Keratinocyte (primary cell): ENCODE measurements at regions not wholly inside any gene's neighbourhood (a gene's known extent, or its start where the extent isn't known, plus 50 kb on each side); places are given as distances from the start of the nearest gene placed in this dataset.

Source experiments
- DNase-seq: peaks from one replicate; pipeline ENCODE4 v3.0.0-alpha.2; 2011; ENCODE audit warnings: low read depth, missing footprints, low spot score
- FAIRE-seq: peaks from 2 replicates; lab custom pipeline; 2011; peaks lifted over from hg19 to GRCh38; lab: Jason Lieb, UNC
- H2AFZ ChIP-seq: 2 replicates; pipeline ENCODE4 v1.6.0; 2012; ENCODE audit warnings: low read length, control low read depth, inconsistent platforms; ENCODE audit not compliant: control insufficient read depth
- H3K27ac ChIP-seq: 2 replicates; pipeline ENCODE4 v1.5.1; 2011; ENCODE audit warnings: low read length; ENCODE audit not compliant: control insufficient read depth, insufficient read depth
- H3K27me3 ChIP-seq: 3 replicates; pipeline ENCODE4 v1.6.0; 2011; ENCODE audit warnings: low read length; ENCODE audit not compliant: control insufficient read depth, insufficient read depth; ENCODE audit errors: extremely low read depth
- H3K36me3 ChIP-seq, 2 experiments: 2 replicates in 1 of 2; 3 replicates in 1 of 2; pipeline ENCODE4 v1.5.1; 2011; ENCODE audit warnings: low read length in 2 of 2, mild to moderate bottlenecking in 1 of 2; ENCODE audit not compliant: control insufficient read depth in 2 of 2, insufficient read depth in 2 of 2; ENCODE audit errors: extremely low read depth in 1 of 2
- H3K4me1 ChIP-seq: 3 replicates; pipeline ENCODE4 v1.5.1; 2011; ENCODE audit warnings: low read length; ENCODE audit not compliant: control insufficient read depth, insufficient read depth; ENCODE audit errors: extremely low read depth
- H3K4me2 ChIP-seq: 3 replicates; pipeline ENCODE4 v1.6.0; 2011; ENCODE audit warnings: low read depth, low read length; ENCODE audit not compliant: control insufficient read depth, insufficient read depth; ENCODE audit errors: extremely low read depth
- H3K4me3 ChIP-seq, 3 experiments: fragments of 200-600 bp in 1 of 3; sonication (generic) in 1 of 3; 2 replicates in 2 of 3; 3 replicates in 1 of 3; pipeline ENCODE4 v1.5.1; 2011 to 2016; ENCODE audit warnings: low read length in 3 of 3, mild to moderate bottlenecking in 3 of 3, control low read depth in 2 of 3, inconsistent platforms in 1 of 3, low read depth in 1 of 3, mixed read lengths in 1 of 3, mixed run types in 1 of 3, moderate library complexity in 1 of 3; ENCODE audit not compliant: control insufficient read depth in 2 of 3, insufficient read depth in 2 of 3; ENCODE audit errors: extremely low read depth in 1 of 3
- H3K79me2 ChIP-seq: 2 replicates; pipeline ENCODE4 v1.6.0; 2012; ENCODE audit warnings: low read length; ENCODE audit not compliant: control insufficient read depth, insufficient read depth
- H3K9ac ChIP-seq: 3 replicates; pipeline ENCODE4 v1.6.0; 2011; ENCODE audit warnings: low read length; ENCODE audit not compliant: control insufficient read depth, insufficient read depth; ENCODE audit errors: extremely low read depth
- H3K9me1 ChIP-seq: 3 replicates; pipeline ENCODE4 v1.6.0; 2011; ENCODE audit warnings: low read length; ENCODE audit not compliant: control insufficient read depth, insufficient read depth; ENCODE audit errors: extremely low read depth
- H3K9me3 ChIP-seq: 2 replicates; pipeline ENCODE4 v1.5.1; 2012; ENCODE audit warnings: low read depth, low read length; ENCODE audit not compliant: control insufficient read depth
- H4K20me1 ChIP-seq: 3 replicates; pipeline ENCODE4 v1.6.0; 2011; ENCODE audit warnings: low read length; ENCODE audit not compliant: control insufficient read depth, insufficient read depth; ENCODE audit errors: extremely low read depth
- CTCF ChIP-seq, 3 experiments: IDR thresholded peaks in 1 of 3; conservative IDR thresholded peaks in 1 of 3; optimal IDR thresholded peaks in 1 of 3; 2 replicates in 2 of 3; 3 replicates in 1 of 3; pipeline versions ENCODE3 to v1.5.1; 2011; ENCODE audit warnings: low read length in 3 of 3, mild to moderate bottlenecking in 3 of 3, moderate library complexity in 2 of 3, control low read depth in 1 of 3, inconsistent platforms in 1 of 3; ENCODE audit not compliant: insufficient read depth in 2 of 3; ENCODE audit errors: extremely low read depth in 1 of 3
- EZH2 ChIP-seq: IDR thresholded peaks from one replicate; pipeline ENCODE4 v1.6.1; 2012; ENCODE audit warnings: inconsistent platforms, mild to moderate bottlenecking, low read length, moderate library complexity
- dilution Hi-C: fragments of 300-500 bp; cut with MboI; formaldehyde crosslinking; loops from one replicate; pipeline ENCODE4 v1.7.0; 2020; ENCODE audit warnings: low sequenced_read_pairs; ENCODE audit not compliant: extremely low pct_ligation_motif_present

GRCh38 chr13:54879036-54879435 lies 1850.4 kb downstream of the OLFM4 start:
- Histone ChIP-seq H3K9me1 (no peaks in the 10 kb centered on the region), H2AFZ (no peak overlapping the region), H3K4me1 (no peaks in the 10 kb centered on the region), H3K4me2 (no peak overlapping the region), H3K4me3 (no peak overlapping the region), H3K36me3 (no peaks in the 10 kb centered on the region), H3K27ac (no peak overlapping the region), H3K9me3 (no peaks in the 10 kb centered on the region), H3K79me2 (no peaks in the 10 kb centered on the region), H4K20me1 (no peaks in the 10 kb centered on the region), H3K9ac (no peak overlapping the region), H3K27me3 (no peaks in the 10 kb centered on the region)
- dilution Hi-C loops, result no loop called here
- DNase-seq, result no peak
- no peak for FAIRE-seq
- TF ChIP-seq CTCF (optimal IDR thresholded peaks at IDR 0.05 in 1 of 3, IDR thresholded peaks at IDR 0.05 in 1 of 3, conservative IDR thresholded peaks at IDR 0.05 in 1 of 3; ENCODE audit: extremely low read depth in 1 of 3, insufficient read depth in 2 of 3, low read length in 3 of 3), result no peak
- no peak for TF ChIP-seq EZH2

- TF ChIP-seq CTCF (optimal IDR thresholded peaks at IDR 0.05 in 1 of 3, IDR thresholded peaks at IDR 0.05 in 1 of 3, conservative IDR thresholded peaks at IDR 0.05 in 1 of 3; ENCODE audit: extremely low read depth in 1 of 3, insufficient read depth in 2 of 3, low read length in 3 of 3), result no peak
- no peak for TF ChIP-seq EZH2
- no peak for FAIRE-seq
- Histone ChIP-seq H3K9ac (no peak overlapping the region), H3K4me1 (no peaks in the 10 kb centered on the region), H3K27ac (no peak overlapping the region), H3K9me3 (no peaks in the 10 kb centered on the region), H3K79me2 (no peaks in the 10 kb centered on the region), H4K20me1 (no peaks in the 10 kb centered on the region), H3K36me3 (no peaks in the 10 kb centered on the region), H3K9me1 (no peaks in the 10 kb centered on the region), H3K27me3 (no peaks in the 10 kb centered on the region), H3K4me3 (no peak overlapping the region), H2AFZ (no peak overlapping the region), H3K4me2 (no peak overlapping the region)
- DNase-seq, result no peak
- dilution Hi-C loops, result no loop called here
These were observed 1856.1 kb downstream of the OLFM4 start for GRCh38 chr13:54884682-54885081.
